Fibroblast of lung (primary cell): ENCODE measurements at regions not wholly inside any gene's neighbourhood (a gene's known extent, or its start where the extent isn't known, plus 50 kb on each side); places are given as distances from the start of the nearest gene placed in this dataset.
"Not testable (repeated sequence)": the region's sequence is repeated elsewhere in the genome, so short reads cannot be mapped to it uniquely, and the experiment has no call there.

Experiments
- DNase-seq, 2 donors: peaks; one replicate each; pipeline versions ENCODE4 v3.0.0 to v3.0.0-alpha.2; 2010; ENCODE audit warnings: low read depth in 2 of 2
- H2AFZ ChIP-seq: 2 replicates; pipeline ENCODE4 v1.5.1; 2012; ENCODE audit warnings: low read length, control low read depth, inconsistent platforms
- H3K27ac ChIP-seq: 2 replicates; pipeline ENCODE4 v1.5.1; 2011; ENCODE audit warnings: low read length, control low read depth; ENCODE audit not compliant: insufficient read depth
- H3K27me3 ChIP-seq: 2 replicates; pipeline ENCODE4 v1.5.1; 2011; ENCODE audit warnings: mild to moderate bottlenecking, low read length; ENCODE audit not compliant: control insufficient read depth, insufficient read depth
- H3K36me3 ChIP-seq: 2 replicates; pipeline ENCODE4 v1.5.1; 2011; ENCODE audit warnings: low read length; ENCODE audit not compliant: control insufficient read depth, insufficient read depth
- H3K4me1 ChIP-seq: 2 replicates; pipeline ENCODE4 v1.5.1; 2011; ENCODE audit warnings: low read length; ENCODE audit not compliant: control insufficient read depth, insufficient read depth; ENCODE audit errors: extremely low read depth
- H3K4me2 ChIP-seq: 2 replicates; pipeline ENCODE4 v1.5.1; 2011; ENCODE audit warnings: low read length, control low read depth; ENCODE audit not compliant: insufficient read depth; ENCODE audit errors: extremely low read depth
- H3K4me3 ChIP-seq, 4 experiments: fragments of 200-600 bp in 1 of 4; sonication (generic) in 1 of 4; replicated peaks in 1 of 4; 2 replicates each; pipeline ENCODE4 v1.5.1; 2011 to 2016; ENCODE audit warnings: low read length in 4 of 4, low read depth in 3 of 4, mild to moderate bottlenecking in 3 of 4, control low read depth in 2 of 4, inconsistent platforms in 1 of 4, mixed read lengths in 1 of 4; ENCODE audit not compliant: insufficient read depth in 1 of 4; ENCODE audit errors: control extremely low read depth in 1 of 4
- H3K79me2 ChIP-seq: 2 replicates; pipeline ENCODE4 v1.5.1; 2012; ENCODE audit warnings: mild to moderate bottlenecking, low read length, inconsistent platforms; ENCODE audit not compliant: control insufficient read depth, insufficient read depth
- H3K9ac ChIP-seq: 2 replicates; pipeline ENCODE4 v1.5.1; 2011; ENCODE audit warnings: mild to moderate bottlenecking, low read length, control low read depth; ENCODE audit not compliant: insufficient read depth
- H3K9me3 ChIP-seq: 2 replicates; pipeline ENCODE4 v1.5.1; 2012; ENCODE audit warnings: low read depth, low read length; ENCODE audit not compliant: control insufficient read depth, insufficient read depth
- H4K20me1 ChIP-seq: 2 replicates; pipeline ENCODE4 v1.5.1; 2011; ENCODE audit warnings: low read length; ENCODE audit not compliant: control insufficient read depth, insufficient read depth; ENCODE audit errors: extremely low read depth
- EZH2 ChIP-seq: IDR thresholded peaks from 2 replicates; pipeline ENCODE4 v1.5.1; 2012; ENCODE audit warnings: low read length, control low read depth, mild to moderate bottlenecking; ENCODE audit errors: missing control alignments
- TF ChIP-seq, protein P1 (sequence below), 2 donors: IDR thresholded peaks in 1 of 2; conservative IDR thresholded peaks in 1 of 2; 1 replicate in 1 of 2; 2 replicates in 1 of 2; pipeline ENCODE4 v1.5.1; 2011 to 2012; ENCODE audit warnings: low read length in 2 of 2, control low read depth in 1 of 2, inconsistent platforms in 1 of 2, low read depth in 1 of 2, mild to moderate bottlenecking in 1 of 2

DNA sequence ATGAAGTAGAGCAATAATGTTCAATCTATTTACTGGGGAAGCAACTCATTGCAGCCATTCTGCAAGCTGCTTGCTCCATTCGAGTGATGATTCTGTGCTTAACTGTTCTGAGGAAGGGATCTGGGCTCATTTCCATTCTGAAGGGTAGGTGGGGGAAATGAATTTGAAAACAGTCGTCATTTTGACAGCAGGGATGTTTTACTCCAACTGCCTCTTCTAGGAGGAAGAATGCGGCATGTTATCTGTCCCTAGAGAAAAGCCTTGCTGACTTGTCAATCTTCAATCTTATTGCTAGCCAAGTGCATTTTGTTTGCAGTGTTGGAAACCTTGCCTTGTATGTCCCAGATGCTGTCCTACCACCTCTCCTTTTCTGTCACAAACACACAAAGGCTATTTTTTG, 105.9 kb downstream of the PRDM13 start:
- H3K27me3 ChIP-seq = no peaks in the 10 kb centered on the region

DNA sequence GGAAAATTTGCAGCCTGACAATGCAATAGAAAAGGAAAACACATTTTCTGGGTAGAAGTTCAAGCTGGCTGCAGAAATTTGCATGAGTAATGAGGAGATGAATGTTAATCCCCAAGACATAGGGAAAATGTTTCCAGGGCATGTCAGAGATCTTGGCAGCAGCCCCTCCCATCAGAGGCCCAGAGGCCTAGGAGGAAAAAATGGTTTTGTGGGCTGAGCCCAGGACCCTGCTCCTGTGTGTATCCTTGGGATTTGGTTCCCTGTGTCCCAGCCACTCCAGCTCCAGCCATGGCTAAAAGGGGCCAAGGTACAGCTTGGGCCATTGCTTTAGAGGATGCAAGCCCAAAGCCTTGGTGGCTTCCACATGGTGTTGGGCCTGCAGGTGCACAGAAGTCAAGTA, 115.4 kb downstream of the PRDM13 start:
- H3K27ac ChIP-seq, H4K20me1 ChIP-seq, H3K36me3 ChIP-seq, H3K27me3 ChIP-seq, H3K9me3 ChIP-seq, H3K4me2 ChIP-seq, H2AFZ ChIP-seq, H3K9ac ChIP-seq, H3K79me2 ChIP-seq, DNase-seq, H3K4me3 ChIP-seq, H3K4me1 ChIP-seq: not testable (repeated sequence)

More for the DNA sequence above, 105.9 kb downstream of the PRDM13 start:
- Histone ChIP-seq H3K36me3 (no peaks in the 10 kb centered on the region), H4K20me1 (no peaks in the 10 kb centered on the region), H3K4me1 (no peaks in the 10 kb centered on the region), H3K4me2 (no peak overlapping the region), H3K9me3 (no peaks in the 10 kb centered on the region), H3K27ac (no peak overlapping the region), H2AFZ (no peak overlapping the region), H3K4me3 (no peak overlapping the region), H3K9ac (no peak overlapping the region), H3K79me2 (no peaks in the 10 kb centered on the region)
- TF ChIP-seq EZH2 = no peak
- TF ChIP-seq, protein P1, sequence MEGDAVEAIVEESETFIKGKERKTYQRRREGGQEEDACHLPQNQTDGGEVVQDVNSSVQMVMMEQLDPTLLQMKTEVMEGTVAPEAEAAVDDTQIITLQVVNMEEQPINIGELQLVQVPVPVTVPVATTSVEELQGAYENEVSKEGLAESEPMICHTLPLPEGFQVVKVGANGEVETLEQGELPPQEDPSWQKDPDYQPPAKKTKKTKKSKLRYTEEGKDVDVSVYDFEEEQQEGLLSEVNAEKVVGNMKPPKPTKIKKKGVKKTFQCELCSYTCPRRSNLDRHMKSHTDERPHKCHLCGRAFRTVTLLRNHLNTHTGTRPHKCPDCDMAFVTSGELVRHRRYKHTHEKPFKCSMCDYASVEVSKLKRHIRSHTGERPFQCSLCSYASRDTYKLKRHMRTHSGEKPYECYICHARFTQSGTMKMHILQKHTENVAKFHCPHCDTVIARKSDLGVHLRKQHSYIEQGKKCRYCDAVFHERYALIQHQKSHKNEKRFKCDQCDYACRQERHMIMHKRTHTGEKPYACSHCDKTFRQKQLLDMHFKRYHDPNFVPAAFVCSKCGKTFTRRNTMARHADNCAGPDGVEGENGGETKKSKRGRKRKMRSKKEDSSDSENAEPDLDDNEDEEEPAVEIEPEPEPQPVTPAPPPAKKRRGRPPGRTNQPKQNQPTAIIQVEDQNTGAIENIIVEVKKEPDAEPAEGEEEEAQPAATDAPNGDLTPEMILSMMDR (conservative IDR thresholded peaks at IDR 0.05 in 1 of 2, IDR thresholded peaks at IDR 0.05 in 1 of 2; ENCODE audit: low read depth in 1 of 2, low read length in 2 of 2) = no peak
- no peak for DNase-seq

DNA sequence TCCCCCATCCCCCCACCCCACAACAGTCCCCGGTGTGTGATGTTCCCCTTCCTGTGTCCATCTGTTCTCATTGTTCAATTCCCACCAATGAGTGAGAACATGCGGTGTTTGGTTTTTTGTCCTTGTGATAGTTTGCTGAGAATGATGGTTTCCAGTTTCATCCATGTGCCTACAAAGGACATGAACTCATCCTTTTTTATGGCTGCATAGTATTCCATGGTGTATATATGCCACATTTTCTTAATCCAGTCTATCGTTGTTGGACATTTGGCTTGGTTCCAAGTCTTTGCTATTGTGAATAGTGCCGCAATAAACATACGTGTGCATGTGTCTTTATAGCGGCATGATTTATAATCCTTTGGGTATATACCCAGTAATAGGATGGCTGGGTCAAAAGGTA, 123.6 kb downstream of the PRDM13 start:
- not testable (repeated sequence) for DNase-seq, H3K36me3 ChIP-seq, H3K79me2 ChIP-seq, H3K9ac ChIP-seq, H4K20me1 ChIP-seq, H3K27ac ChIP-seq, H3K4me2 ChIP-seq, H3K4me3 ChIP-seq, H2AFZ ChIP-seq, H3K9me3 ChIP-seq, H3K27me3 ChIP-seq, H3K4me1 ChIP-seq

DNA sequence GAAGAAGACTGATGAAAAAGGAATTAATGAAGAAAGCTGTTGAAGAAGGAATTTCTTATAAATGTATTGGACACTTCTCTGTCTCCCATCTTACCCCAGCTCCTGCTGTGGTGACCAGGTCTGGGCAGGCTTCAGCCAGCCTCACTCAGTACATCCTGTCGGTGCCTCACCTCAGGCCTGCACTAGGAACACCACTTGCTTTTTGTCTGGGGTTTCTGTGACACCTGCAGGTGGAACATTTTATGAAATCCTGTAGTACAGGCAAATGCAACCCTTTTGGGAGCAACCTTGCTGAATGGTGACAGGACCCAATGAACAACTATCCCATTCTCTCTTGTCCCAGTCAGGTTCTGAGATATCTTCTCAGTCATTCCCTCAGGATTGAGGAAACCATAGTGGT, 129.7 kb downstream of the PRDM13 start:
- no peaks in the 10 kb centered on the region for H3K9me3 ChIP-seq
- H4K20me1 ChIP-seq = no peaks in the 10 kb centered on the region
- H3K4me1 ChIP-seq = no peaks in the 10 kb centered on the region
- H3K27me3 ChIP-seq = no peaks in the 10 kb centered on the region
- no peak overlapping the region for H3K4me2 ChIP-seq
- no peak overlapping the region for H3K9ac ChIP-seq
- H3K36me3 ChIP-seq = no peaks in the 10 kb centered on the region
- no peak for TF ChIP-seq EZH2
- TF ChIP-seq, protein P1 (conservative IDR thresholded peaks at IDR 0.05 in 1 of 2, IDR thresholded peaks at IDR 0.05 in 1 of 2; ENCODE audit: low read depth in 1 of 2, low read length in 2 of 2) = no peak
- no peak for DNase-seq
- H2AFZ ChIP-seq = no peak overlapping the region
- H3K79me2 ChIP-seq = no peaks in the 10 kb centered on the region
- H3K4me3 ChIP-seq = no peak overlapping the region
- no peak overlapping the region for H3K27ac ChIP-seq
